ENCODE measurements at regions not wholly inside any gene's neighbourhood (a gene's known extent, or its start where the extent isn't known, plus 50 kb on each side); places are given as distances from the start of the nearest gene placed in this dataset.

GRCh38 chr3:174440741-174441587 is 418.2 kb upstream of the NAALADL2 start (continued):
- TF ChIP-seq ZNF37A (tag by site-specific recombination; IDR thresholded peaks at IDR 0.05) (no peak), ZBTB1 (tag by site-specific recombination; IDR thresholded peaks at IDR 0.05) (no peak), ZNF416 (tag by site-specific recombination; IDR thresholded peaks at IDR 0.05) (no peak), ZFHX2 (tag by site-specific recombination; conservative IDR thresholded peaks at IDR 0.05) (peak; percentile 65), GLIS1 (tag by site-specific recombination; IDR thresholded peaks at IDR 0.05) (no peak), ZNF155 (tag by site-specific recombination; IDR thresholded peaks at IDR 0.05) (no peak), ZNF132 (tag by site-specific recombination; IDR thresholded peaks at IDR 0.05; ENCODE audit: borderline replicate concordance) (no peak), ZNF670 (tag by site-specific recombination; IDR thresholded peaks at IDR 0.05; ENCODE audit: low read depth) (no peak), ZNF239 (tag by site-specific recombination; IDR thresholded peaks at IDR 0.05) (no peak), OVOL3 (tag by site-specific recombination; IDR thresholded peaks at IDR 0.05) (no peak), ZNF837 (tag by site-specific recombination; IDR thresholded peaks at IDR 0.05) (no peak), BCL11A (tag by site-specific recombination; IDR thresholded peaks at IDR 0.05; ENCODE audit: low read depth) (no peak), ZSCAN16 (tag by site-specific recombination; IDR thresholded peaks at IDR 0.05) (no peak), ZNF76 (tag by site-specific recombination; IDR thresholded peaks at IDR 0.05; ENCODE audit: borderline replicate concordance, low read depth) (no peak), ZNF133 (tag by site-specific recombination; IDR thresholded peaks at IDR 0.05) (no peak), HOXA7 (CRISPR knock-in tag; IDR thresholded peaks at IDR 0.05; ENCODE audit: borderline replicate concordance) (no peak), ZNF26 (tag by site-specific recombination; IDR thresholded peaks at IDR 0.05) (no peak), ZNF24 (tag by site-specific recombination; IDR thresholded peaks at IDR 0.05) (peak; percentile 35; the same call in 1 of the 2 replicates), ZNF585B (tag by site-specific recombination; IDR thresholded peaks at IDR 0.05) (no peak), ZNF530 (tag by site-specific recombination; IDR thresholded peaks at IDR 0.05; ENCODE audit: low read depth) (no peak), ZNF600 (tag by site-specific recombination; IDR thresholded peaks at IDR 0.05) (peak; percentile 84), OSR2 (tag by site-specific recombination; IDR thresholded peaks at IDR 0.05) (no peak), TCF7L2 (IDR thresholded peaks at IDR 0.05; ENCODE audit: borderline replicate concordance, low read depth, low read length) (peak; percentile 40; the same call in 1 of the 2 replicates), ZSCAN30 (tag by site-specific recombination; IDR thresholded peaks at IDR 0.05) (peak; percentile 71; the same call in 1 of the 2 replicates)
- TF ChIP-seq, protein P1, sequence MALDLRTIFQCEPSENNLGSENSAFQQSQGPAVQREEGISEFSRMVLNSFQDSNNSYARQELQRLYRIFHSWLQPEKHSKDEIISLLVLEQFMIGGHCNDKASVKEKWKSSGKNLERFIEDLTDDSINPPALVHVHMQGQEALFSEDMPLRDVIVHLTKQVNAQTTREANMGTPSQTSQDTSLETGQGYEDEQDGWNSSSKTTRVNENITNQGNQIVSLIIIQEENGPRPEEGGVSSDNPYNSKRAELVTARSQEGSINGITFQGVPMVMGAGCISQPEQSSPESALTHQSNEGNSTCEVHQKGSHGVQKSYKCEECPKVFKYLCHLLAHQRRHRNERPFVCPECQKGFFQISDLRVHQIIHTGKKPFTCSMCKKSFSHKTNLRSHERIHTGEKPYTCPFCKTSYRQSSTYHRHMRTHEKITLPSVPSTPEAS (tag by site-specific recombination; IDR thresholded peaks at IDR 0.05) = no peak
- TF ChIP-seq, protein P2, sequence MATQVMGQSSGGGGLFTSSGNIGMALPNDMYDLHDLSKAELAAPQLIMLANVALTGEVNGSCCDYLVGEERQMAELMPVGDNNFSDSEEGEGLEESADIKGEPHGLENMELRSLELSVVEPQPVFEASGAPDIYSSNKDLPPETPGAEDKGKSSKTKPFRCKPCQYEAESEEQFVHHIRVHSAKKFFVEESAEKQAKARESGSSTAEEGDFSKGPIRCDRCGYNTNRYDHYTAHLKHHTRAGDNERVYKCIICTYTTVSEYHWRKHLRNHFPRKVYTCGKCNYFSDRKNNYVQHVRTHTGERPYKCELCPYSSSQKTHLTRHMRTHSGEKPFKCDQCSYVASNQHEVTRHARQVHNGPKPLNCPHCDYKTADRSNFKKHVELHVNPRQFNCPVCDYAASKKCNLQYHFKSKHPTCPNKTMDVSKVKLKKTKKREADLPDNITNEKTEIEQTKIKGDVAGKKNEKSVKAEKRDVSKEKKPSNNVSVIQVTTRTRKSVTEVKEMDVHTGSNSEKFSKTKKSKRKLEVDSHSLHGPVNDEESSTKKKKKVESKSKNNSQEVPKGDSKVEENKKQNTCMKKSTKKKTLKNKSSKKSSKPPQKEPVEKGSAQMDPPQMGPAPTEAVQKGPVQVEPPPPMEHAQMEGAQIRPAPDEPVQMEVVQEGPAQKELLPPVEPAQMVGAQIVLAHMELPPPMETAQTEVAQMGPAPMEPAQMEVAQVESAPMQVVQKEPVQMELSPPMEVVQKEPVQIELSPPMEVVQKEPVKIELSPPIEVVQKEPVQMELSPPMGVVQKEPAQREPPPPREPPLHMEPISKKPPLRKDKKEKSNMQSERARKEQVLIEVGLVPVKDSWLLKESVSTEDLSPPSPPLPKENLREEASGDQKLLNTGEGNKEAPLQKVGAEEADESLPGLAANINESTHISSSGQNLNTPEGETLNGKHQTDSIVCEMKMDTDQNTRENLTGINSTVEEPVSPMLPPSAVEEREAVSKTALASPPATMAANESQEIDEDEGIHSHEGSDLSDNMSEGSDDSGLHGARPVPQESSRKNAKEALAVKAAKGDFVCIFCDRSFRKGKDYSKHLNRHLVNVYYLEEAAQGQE (tag by site-specific recombination; IDR thresholded peaks at IDR 0.05) = no peak
- TF ChIP-seq, protein P3, sequence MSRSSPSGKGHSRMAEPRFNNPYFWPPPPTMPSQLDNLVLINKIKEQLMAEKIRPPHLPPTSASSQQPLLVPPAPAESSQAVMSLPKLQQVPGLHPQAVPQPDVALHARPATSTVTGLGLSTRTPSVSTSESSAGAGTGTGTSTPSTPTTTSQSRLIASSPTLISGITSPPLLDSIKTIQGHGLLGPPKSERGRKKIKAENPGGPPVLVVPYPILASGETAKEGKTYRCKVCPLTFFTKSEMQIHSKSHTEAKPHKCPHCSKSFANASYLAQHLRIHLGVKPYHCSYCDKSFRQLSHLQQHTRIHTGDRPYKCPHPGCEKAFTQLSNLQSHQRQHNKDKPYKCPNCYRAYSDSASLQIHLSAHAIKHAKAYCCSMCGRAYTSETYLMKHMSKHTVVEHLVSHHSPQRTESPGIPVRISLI (tag by site-specific recombination; IDR thresholded peaks at IDR 0.05) = no peak
- TF ChIP-seq, protein P4, sequence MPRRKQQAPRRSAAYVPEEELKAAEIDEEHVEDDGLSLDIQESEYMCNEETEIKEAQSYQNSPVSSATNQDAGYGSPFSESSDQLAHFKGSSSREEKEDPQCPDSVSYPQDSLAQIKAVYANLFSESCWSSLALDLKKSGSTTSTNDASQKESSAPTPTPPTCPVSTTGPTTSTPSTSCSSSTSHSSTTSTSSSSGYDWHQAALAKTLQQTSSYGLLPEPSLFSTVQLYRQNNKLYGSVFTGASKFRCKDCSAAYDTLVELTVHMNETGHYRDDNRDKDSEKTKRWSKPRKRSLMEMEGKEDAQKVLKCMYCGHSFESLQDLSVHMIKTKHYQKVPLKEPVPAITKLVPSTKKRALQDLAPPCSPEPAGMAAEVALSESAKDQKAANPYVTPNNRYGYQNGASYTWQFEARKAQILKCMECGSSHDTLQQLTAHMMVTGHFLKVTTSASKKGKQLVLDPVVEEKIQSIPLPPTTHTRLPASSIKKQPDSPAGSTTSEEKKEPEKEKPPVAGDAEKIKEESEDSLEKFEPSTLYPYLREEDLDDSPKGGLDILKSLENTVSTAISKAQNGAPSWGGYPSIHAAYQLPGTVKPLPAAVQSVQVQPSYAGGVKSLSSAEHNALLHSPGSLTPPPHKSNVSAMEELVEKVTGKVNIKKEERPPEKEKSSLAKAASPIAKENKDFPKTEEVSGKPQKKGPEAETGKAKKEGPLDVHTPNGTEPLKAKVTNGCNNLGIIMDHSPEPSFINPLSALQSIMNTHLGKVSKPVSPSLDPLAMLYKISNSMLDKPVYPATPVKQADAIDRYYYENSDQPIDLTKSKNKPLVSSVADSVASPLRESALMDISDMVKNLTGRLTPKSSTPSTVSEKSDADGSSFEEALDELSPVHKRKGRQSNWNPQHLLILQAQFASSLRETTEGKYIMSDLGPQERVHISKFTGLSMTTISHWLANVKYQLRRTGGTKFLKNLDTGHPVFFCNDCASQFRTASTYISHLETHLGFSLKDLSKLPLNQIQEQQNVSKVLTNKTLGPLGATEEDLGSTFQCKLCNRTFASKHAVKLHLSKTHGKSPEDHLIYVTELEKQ (tag by site-specific recombination; IDR thresholded peaks at IDR 0.05; ENCODE audit: borderline replicate concordance) = no peak

Data from HEK293 (cell line).